ENCODE measurements at regions not wholly inside any gene's neighbourhood (a gene's known extent, or its start where the extent isn't known, plus 50 kb on each side); places are given as distances from the start of the nearest gene placed in this dataset.

DNA sequence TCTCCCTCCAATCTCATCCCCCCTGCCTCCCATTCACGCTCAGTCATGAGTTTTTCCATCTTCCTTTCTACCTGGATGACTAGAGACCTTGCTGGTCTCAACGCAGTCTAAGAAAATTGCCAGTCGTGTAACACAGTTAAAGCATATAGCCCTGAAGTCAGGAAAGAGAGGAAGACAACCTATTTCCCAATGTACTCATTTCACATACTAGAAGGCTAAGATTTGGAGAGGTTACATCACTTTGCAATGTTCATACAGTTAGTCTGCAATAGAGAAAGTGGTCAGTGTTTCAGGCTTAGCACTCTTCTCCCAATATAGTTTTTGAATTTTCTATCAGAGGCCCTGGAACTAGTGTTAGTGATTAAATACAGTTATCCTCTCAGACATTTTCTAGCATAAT is 278.6 kb downstream of the EDEM1 start:
- H3K4me3 Mint-ChIP-seq = no peak overlapping the region
- no peaks in the 10 kb centered on the region for H3K36me3 Mint-ChIP-seq
- DNase-seq (ENCODE audit: extremely low spot score, unreplicated experiment) = no peak
- H3K27me3 Mint-ChIP-seq = peaks cover 5% of the 10 kb centered on the region
- no peaks in the 10 kb centered on the region for H3K9me3 Mint-ChIP-seq
- no peaks in the 10 kb centered on the region for H3K4me1 Mint-ChIP-seq (ENCODE audit: unreplicated experiment)
- TF ChIP-seq, protein P1, sequence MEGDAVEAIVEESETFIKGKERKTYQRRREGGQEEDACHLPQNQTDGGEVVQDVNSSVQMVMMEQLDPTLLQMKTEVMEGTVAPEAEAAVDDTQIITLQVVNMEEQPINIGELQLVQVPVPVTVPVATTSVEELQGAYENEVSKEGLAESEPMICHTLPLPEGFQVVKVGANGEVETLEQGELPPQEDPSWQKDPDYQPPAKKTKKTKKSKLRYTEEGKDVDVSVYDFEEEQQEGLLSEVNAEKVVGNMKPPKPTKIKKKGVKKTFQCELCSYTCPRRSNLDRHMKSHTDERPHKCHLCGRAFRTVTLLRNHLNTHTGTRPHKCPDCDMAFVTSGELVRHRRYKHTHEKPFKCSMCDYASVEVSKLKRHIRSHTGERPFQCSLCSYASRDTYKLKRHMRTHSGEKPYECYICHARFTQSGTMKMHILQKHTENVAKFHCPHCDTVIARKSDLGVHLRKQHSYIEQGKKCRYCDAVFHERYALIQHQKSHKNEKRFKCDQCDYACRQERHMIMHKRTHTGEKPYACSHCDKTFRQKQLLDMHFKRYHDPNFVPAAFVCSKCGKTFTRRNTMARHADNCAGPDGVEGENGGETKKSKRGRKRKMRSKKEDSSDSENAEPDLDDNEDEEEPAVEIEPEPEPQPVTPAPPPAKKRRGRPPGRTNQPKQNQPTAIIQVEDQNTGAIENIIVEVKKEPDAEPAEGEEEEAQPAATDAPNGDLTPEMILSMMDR (conservative IDR thresholded peaks at IDR 0.05) = no peak
- no peak overlapping the region for H3K27ac Mint-ChIP-seq

DNA sequence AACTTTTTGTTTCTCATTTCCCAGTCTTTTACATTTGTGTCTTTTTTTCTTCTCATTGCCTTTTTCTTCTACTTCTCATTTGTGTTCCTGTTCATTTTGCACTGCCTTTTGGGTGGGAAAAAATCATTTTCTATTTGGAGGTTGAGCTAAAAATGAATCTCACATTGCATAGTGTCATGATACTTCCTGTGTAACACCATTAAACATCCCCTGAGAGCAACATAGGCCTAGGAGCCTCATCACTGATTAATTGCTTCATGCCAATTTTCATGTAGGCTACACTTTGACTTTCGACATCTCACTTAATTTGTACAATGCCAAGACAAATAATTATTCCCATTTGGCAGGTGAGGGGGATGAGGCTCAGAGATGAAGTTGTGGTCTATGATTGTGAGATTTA is 279.2 kb downstream of the EDEM1 start:
- TF ChIP-seq, protein P1 (conservative IDR thresholded peaks at IDR 0.05) = no peak
- Mint-ChIP-seq H3K4me3 (no peak overlapping the region), H3K9me3 (no peaks in the 10 kb centered on the region), H3K4me1 (ENCODE audit: unreplicated experiment) (no peaks in the 10 kb centered on the region), H3K27ac (no peak overlapping the region), H3K27me3 (peaks cover 5% of the 10 kb centered on the region), H3K36me3 (no peaks in the 10 kb centered on the region)
- DNase-seq (ENCODE audit: extremely low spot score, unreplicated experiment) = no peak

DNA sequence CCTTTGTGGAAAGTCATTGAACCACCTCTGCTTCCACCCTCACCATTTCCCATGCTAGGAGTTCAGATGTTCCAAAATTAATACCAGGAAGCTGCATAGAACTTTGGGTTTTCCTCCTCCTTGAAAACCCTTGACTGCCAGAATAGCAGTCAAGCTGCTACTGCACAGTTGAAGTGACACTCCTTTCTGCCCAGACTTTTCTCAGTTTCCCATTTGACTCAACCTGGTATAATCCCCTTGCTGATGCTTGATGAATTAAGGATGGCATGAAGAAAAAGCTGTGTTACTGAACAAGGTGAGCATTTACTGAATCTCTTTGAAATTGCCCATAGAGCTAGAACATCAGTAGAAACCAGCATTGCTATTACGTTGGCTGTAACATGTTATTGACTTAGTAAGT is 286.0 kb downstream of the EDEM1 start:
- no peak overlapping the region for H3K4me3 Mint-ChIP-seq
- H3K4me1 Mint-ChIP-seq (ENCODE audit: unreplicated experiment) = no peaks in the 10 kb centered on the region
- H3K36me3 Mint-ChIP-seq = no peaks in the 10 kb centered on the region
- TF ChIP-seq, protein P1 (conservative IDR thresholded peaks at IDR 0.05) = no peak
- H3K27ac Mint-ChIP-seq = no peak overlapping the region
- H3K9me3 Mint-ChIP-seq = peaks cover 4% of the 10 kb centered on the region
- peaks cover 8% of the 10 kb centered on the region for H3K27me3 Mint-ChIP-seq
- DNase-seq (ENCODE audit: extremely low spot score, unreplicated experiment) = no peak

DNA sequence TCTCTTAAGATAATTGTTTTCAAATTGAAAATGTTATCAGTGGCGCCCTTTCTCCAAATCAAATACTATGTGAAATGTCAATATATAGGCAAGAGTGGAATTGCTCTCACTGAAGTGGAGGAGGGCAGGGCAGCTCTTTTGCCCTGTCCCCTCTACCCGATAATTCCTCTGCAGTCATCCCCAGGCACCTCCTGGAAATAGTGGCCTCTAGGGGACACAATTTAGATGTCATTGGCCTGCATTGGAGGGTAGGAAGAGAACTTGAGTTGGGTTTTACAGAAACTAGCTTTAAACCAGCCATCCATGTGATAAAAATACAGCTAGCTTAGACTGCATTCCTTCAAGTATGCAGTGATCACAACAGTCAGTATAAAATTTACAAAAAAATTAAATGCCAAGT is 288.9 kb downstream of the EDEM1 start:
- no peak overlapping the region for H3K4me3 Mint-ChIP-seq
- H3K36me3 Mint-ChIP-seq = no peaks in the 10 kb centered on the region
- no peak for DNase-seq (ENCODE audit: extremely low spot score, unreplicated experiment)
- H3K4me1 Mint-ChIP-seq (ENCODE audit: unreplicated experiment) = no peaks in the 10 kb centered on the region
- H3K27ac Mint-ChIP-seq = no peak overlapping the region
- H3K9me3 Mint-ChIP-seq = peaks cover 4% of the 10 kb centered on the region
- TF ChIP-seq, protein P1 (conservative IDR thresholded peaks at IDR 0.05) = no peak
- H3K27me3 Mint-ChIP-seq = peaks cover 8% of the 10 kb centered on the region

DNA sequence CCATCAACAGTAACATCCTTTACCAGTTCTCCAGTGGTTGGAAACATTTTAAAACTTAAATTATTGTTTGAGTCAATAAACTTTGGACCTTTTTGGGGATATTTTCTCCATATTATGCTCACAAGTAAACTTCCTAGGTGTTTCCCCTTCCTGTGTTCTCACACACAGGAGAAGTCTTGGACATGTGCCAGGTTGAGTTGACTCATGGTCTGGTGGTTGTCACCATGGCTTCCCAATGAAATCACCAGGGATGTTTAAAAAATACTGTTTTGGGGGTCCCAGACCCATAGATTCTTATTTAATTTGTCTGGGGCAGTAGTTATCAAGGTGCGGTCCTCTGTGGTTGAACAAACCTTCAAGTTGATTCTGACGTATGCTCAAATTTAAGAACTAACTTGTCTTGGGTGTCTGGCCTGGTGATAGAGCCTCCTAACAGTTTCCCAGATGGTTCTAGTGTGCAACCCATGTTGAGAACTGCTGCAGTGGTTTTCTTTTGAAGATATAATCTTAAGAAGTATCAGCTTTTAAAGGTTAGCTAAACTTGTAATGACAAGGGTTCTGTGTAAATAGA is 291.8 kb downstream of the EDEM1 start:
- Mint-ChIP-seq H3K27me3 (peaks cover 4% of the 10 kb centered on the region), H3K36me3 (no peaks in the 10 kb centered on the region), H3K27ac (no peak overlapping the region), H3K4me1 (ENCODE audit: unreplicated experiment) (no peaks in the 10 kb centered on the region), H3K9me3 (peaks cover 4% of the 10 kb centered on the region), H3K4me3 (no peak overlapping the region)
- TF ChIP-seq, protein P1 (conservative IDR thresholded peaks at IDR 0.05) = no peak
- DNase-seq (ENCODE audit: extremely low spot score, unreplicated experiment) = no peak

DNA sequence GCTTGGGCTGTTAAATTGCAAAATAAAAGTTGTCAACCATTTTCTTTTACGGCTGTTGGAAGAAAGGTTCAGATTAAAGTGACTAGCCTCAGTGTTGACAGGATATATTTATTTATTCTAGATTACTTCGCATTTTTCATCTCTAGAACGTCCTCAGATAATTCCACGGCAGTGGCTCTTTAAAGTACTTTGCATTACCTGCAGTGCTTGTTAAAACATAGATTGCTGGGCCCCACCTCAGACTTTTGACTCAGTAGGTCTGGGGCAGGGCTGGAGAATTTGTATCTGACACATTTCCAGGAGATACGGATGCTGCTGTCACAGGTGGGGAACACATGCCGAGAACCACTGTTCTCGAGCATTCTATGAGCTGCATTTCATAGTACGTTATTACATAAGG is 292.7 kb downstream of the EDEM1 start:
- DNase-seq (ENCODE audit: extremely low spot score, unreplicated experiment) = no peak
- no peak overlapping the region for H3K27ac Mint-ChIP-seq
- no peaks in the 10 kb centered on the region for H3K36me3 Mint-ChIP-seq
- peaks cover 4% of the 10 kb centered on the region for H3K9me3 Mint-ChIP-seq
- H3K4me3 Mint-ChIP-seq = no peak overlapping the region
- H3K27me3 Mint-ChIP-seq = peaks cover under 1% of the 10 kb centered on the region
- no peaks in the 10 kb centered on the region for H3K4me1 Mint-ChIP-seq (ENCODE audit: unreplicated experiment)
- TF ChIP-seq, protein P1 (conservative IDR thresholded peaks at IDR 0.05) = no peak
